A673 (cell line): ENCODE measurements at regions not wholly inside any gene's neighbourhood (a gene's known extent, or its start where the extent isn't known, plus 50 kb on each side); places are given as distances from the start of the nearest gene placed in this dataset.

Experiments
- BruUV-seq: library from RNA; stranded (reverse); fragments of 400-500 nt; replicated peaks from 2 replicates; lab custom pipeline; 2021; lab: Mats Ljungman, UMichigan
- CTCF ChIA-PET: fragments of 300-600 bp; sonication (Branson Sonifier 250); formaldehyde crosslinking; loops from one replicate; lab custom pipeline; 2022; ENCODE audit warnings: antibody characterized with exemption; lab: Charles Lee
- POLR2A ChIA-PET: fragments of 300-600 bp; sonication (Branson Sonifier 250); formaldehyde crosslinking; loops from one replicate; lab custom pipeline; 2022; ENCODE audit warnings: antibody characterized with exemption; ENCODE audit not compliant: low non-redundant PET; lab: Charles Lee
- DNase-seq: peaks from one replicate; pipeline ENCODE4 v3.0.0-alpha.2; 2015; ENCODE audit warnings: low spot score
- H3K27ac ChIP-seq: fragments of 200-600 bp; sonication (generic); 2 replicates; pipeline ENCODE4 v1.5.1; 2016; ENCODE audit warnings: mixed run types, low read depth, mild to moderate bottlenecking, mixed read lengths, antibody characterized with exemption, low read length; ENCODE audit not compliant: poor library complexity, severe bottlenecking
- H3K27me3 ChIP-seq: fragments of 200-600 bp; sonication (generic); replicated peaks from 2 replicates; pipeline ENCODE4 v1.6.1; 2017; ENCODE audit warnings: mixed run types, low read depth, mild to moderate bottlenecking, mixed read lengths, antibody characterized with exemption, low read length; ENCODE audit not compliant: insufficient read depth, poor library complexity
- H3K36me3 ChIP-seq: fragments of 200-600 bp; sonication (generic); 2 replicates; pipeline ENCODE4 v1.6.1; 2016; ENCODE audit warnings: mixed run types, mild to moderate bottlenecking, mixed read lengths, antibody characterized with exemption, low read length; ENCODE audit not compliant: insufficient read depth, poor library complexity, severe bottlenecking
- H3K4me1 ChIP-seq: fragments of 200-600 bp; sonication (generic); 2 replicates; pipeline ENCODE4 v1.6.1; 2017; ENCODE audit warnings: mixed run types, mild to moderate bottlenecking, mixed read lengths, antibody characterized with exemption, low read length; ENCODE audit not compliant: insufficient read depth, poor library complexity, severe bottlenecking
- H3K4me3 ChIP-seq: fragments of 200-600 bp; sonication (generic); 2 replicates; pipeline ENCODE4 v1.5.1; 2016; ENCODE audit warnings: low read depth, mixed run types, mild to moderate bottlenecking, mixed read lengths, low read length; ENCODE audit not compliant: poor library complexity, severe bottlenecking
- H3K9me3 ChIP-seq: fragments of 200-600 bp; sonication (generic); 2 replicates; pipeline ENCODE4 v1.6.1; 2016; ENCODE audit warnings: mixed run types, low read depth, mild to moderate bottlenecking, mixed read lengths, antibody characterized with exemption, low read length; ENCODE audit not compliant: poor library complexity, severe bottlenecking
- EZH2 ChIP-seq: fragments of 200-600 bp; sonication (generic); IDR thresholded peaks from 2 replicates; pipeline ENCODE4 v1.6.1; 2017; ENCODE audit warnings: borderline replicate concordance, low read depth, mild to moderate bottlenecking, mixed read lengths, antibody characterized with exemption, low read length; ENCODE audit not compliant: poor library complexity, severe bottlenecking
- intact Hi-C: fragments of 100-400 bp; cut with micrococcal nuclease; formaldehyde crosslinking; loops from one replicate; pipeline ENCODE4 v1.10.0; 2022; ENCODE audit not compliant: unreplicated experiment
- TF ChIP-seq, protein P1 (sequence below): fragments of 300-800, 200-600 bp; sonication (generic); conservative IDR thresholded peaks from 2 replicates; pipeline ENCODE4 v1.5.1; 2017; ENCODE audit warnings: low read depth, mild to moderate bottlenecking, antibody characterized with exemption, low read length, moderate library complexity, mixed read lengths

DNA sequence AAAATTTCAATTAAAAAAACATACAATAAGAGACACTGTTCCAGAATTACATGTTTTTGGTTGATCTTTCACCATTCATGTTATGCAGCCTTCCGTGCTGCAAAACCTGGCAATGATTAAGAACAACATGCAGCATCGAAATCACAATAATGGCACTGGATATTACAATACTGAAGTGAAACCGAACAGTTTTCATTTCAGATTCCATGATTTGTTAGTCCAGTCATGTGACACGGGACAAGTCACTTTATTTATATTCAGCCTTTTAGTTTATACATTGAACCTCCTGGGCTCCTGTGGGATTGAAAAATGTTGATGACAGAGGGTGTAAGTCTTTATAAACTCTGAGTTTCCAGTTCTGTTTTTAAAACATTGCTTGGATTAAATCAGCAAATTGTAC is 142.5 kb upstream of the TTC29 start:
- ChIA-PET POLR2A (no interaction called here), CTCF (no interaction called here)
- no peak overlapping the region for H3K4me3 ChIP-seq
- intact Hi-C loops, result no loop called here
- no TSS peak for BruUV-seq
- DNase-seq, result no peak
- H3K36me3 ChIP-seq, result no peaks in the 10 kb centered on the region
- H3K27ac ChIP-seq, result no peak overlapping the region
- H3K27me3 ChIP-seq, result no peaks in the 10 kb centered on the region
- H3K9me3 ChIP-seq, result no peaks in the 10 kb centered on the region
- no peak for TF ChIP-seq EZH2
- TF ChIP-seq, protein P1, sequence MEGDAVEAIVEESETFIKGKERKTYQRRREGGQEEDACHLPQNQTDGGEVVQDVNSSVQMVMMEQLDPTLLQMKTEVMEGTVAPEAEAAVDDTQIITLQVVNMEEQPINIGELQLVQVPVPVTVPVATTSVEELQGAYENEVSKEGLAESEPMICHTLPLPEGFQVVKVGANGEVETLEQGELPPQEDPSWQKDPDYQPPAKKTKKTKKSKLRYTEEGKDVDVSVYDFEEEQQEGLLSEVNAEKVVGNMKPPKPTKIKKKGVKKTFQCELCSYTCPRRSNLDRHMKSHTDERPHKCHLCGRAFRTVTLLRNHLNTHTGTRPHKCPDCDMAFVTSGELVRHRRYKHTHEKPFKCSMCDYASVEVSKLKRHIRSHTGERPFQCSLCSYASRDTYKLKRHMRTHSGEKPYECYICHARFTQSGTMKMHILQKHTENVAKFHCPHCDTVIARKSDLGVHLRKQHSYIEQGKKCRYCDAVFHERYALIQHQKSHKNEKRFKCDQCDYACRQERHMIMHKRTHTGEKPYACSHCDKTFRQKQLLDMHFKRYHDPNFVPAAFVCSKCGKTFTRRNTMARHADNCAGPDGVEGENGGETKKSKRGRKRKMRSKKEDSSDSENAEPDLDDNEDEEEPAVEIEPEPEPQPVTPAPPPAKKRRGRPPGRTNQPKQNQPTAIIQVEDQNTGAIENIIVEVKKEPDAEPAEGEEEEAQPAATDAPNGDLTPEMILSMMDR, result no peak
- no peaks in the 10 kb centered on the region for H3K4me1 ChIP-seq

DNA sequence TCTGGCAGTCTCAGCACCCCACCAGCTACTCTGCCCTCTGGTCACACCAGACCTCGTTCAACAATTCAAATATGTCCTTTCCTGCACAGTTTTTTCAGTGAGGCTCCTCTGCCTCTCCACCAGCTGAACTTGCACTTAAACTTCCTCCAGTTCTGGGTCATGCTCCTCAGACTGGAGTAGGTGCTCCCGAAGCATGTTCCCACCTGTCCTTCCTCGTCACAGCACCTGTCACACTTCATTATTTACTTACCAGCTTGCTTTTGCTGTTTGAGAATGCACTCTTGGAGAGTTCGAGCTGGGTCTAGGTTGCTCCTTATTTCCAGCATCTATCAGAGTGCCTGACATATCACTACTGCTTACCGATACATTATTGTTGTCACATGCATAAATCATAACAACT is 144.8 kb upstream of the TTC29 start:
- no peaks in the 10 kb centered on the region for H3K27me3 ChIP-seq
- intact Hi-C loops, result loop anchor here (10.0 kb wide), 2 partner anchors 506 to 1476 kb away; partner anchors contain the start of gene MMAA
- TF ChIP-seq EZH2, result no peak
- TF ChIP-seq, protein P1, result no peak
- H3K27ac ChIP-seq, result no peak overlapping the region
- H3K36me3 ChIP-seq, result no peaks in the 10 kb centered on the region
- DNase-seq, result no peak
- H3K9me3 ChIP-seq, result no peaks in the 10 kb centered on the region
- H3K4me3 ChIP-seq, result no peak overlapping the region
- H3K4me1 ChIP-seq, result no peaks in the 10 kb centered on the region
- ChIA-PET POLR2A (no interaction called here), CTCF (no interaction called here)
- no TSS peak for BruUV-seq

DNA sequence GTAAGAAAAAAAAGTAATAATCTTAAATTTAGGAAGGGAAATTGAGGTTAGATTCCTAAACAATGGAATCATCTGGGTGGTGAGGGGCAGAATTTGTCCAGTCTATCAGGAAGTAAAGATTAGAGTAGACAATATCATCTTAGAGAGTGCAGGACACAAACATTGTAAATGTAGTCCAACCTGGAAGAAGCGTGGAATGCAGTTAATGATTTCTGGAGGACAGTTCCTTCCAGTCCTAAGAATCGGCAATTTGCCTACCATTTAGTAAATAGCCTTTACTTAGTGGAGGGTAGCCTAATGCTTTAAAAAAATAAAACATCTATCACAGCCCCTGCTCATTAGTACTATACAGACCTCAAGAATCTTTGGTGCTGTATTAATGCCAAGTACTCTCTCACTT is 147.5 kb upstream of the TTC29 start:
- H3K4me1 ChIP-seq, result no peaks in the 10 kb centered on the region
- no peak overlapping the region for H3K4me3 ChIP-seq
- H3K36me3 ChIP-seq, result no peaks in the 10 kb centered on the region
- no TSS peak for BruUV-seq
- no peak for TF ChIP-seq EZH2
- TF ChIP-seq, protein P1, result no peak
- ChIA-PET POLR2A (no interaction called here), CTCF (interaction anchor here (0.6 kb wide), 1 partner anchor 74 kb away, joined by 3 read pairs; no protein-coding TSS in a partner anchor)
- intact Hi-C loops, result loop anchor here (10.0 kb wide), 2 partner anchors 508 to 1478 kb away; partner anchors contain the start of gene MMAA
- DNase-seq, result no peak
- H3K9me3 ChIP-seq, result no peaks in the 10 kb centered on the region
- no peak overlapping the region for H3K27ac ChIP-seq
- H3K27me3 ChIP-seq, result no peaks in the 10 kb centered on the region
